NT2/D1 (cell line): ENCODE measurements at regions not wholly inside any gene's neighbourhood (a gene's known extent, or its start where the extent isn't known, plus 50 kb on each side); places are given as distances from the start of the nearest gene placed in this dataset.
A peak's percentile ranks its signal among the peaks of the same experiment; 100 is the strongest.

Source experiments
- DNase-seq: peaks from one replicate; pipeline ENCODE4 v3.0.0-alpha.2; 2011; ENCODE audit warnings: low read depth, low spot score
- H3K27me3 ChIP-seq: 2 replicates; pipeline ENCODE4 v1.6.0; 2011; ENCODE audit warnings: mild to moderate bottlenecking; ENCODE audit not compliant: insufficient read length, insufficient read depth
- H3K36me3 ChIP-seq: 2 replicates; pipeline ENCODE4 v1.6.1; 2011; ENCODE audit warnings: mild to moderate bottlenecking, low read length, mixed read lengths; ENCODE audit not compliant: insufficient read depth, insufficient read length
- H3K4me1 ChIP-seq: 2 replicates; pipeline ENCODE4 v1.5.1; 2011; ENCODE audit not compliant: insufficient read depth, insufficient read length
- H3K4me3 ChIP-seq: 2 replicates; pipeline ENCODE4 v1.5.1; 2011; ENCODE audit warnings: low read depth; ENCODE audit not compliant: insufficient read length
- H3K9ac ChIP-seq: 2 replicates; pipeline ENCODE4 v1.6.0; 2011; ENCODE audit warnings: low read depth; ENCODE audit not compliant: insufficient read length
- H3K9me3 ChIP-seq: 2 replicates; pipeline ENCODE4 v1.5.1; 2011; ENCODE audit warnings: mild to moderate bottlenecking, low read length; ENCODE audit not compliant: insufficient read depth
- SUZ12 ChIP-seq: IDR thresholded peaks from 2 replicates; pipeline ENCODE4 v1.6.1; 2011; ENCODE audit not compliant: insufficient read length, insufficient read depth; ENCODE audit errors: extremely low read depth
- YY1 ChIP-seq: IDR thresholded peaks from 2 replicates; pipeline ENCODE4 v1.6.1; 2011; ENCODE audit not compliant: insufficient read length, insufficient read depth
- ZNF274 ChIP-seq: IDR thresholded peaks from 2 replicates; pipeline ENCODE4 v1.6.1; 2011; ENCODE audit warnings: mild to moderate bottlenecking, low read depth, low read length

GRCh38 chr22:27431896-27432295, 369.7 kb downstream of the MN1 start:
- Histone ChIP-seq H3K36me3 (no peaks in the 10 kb centered on the region), H3K27me3 (peaks cover 3% of the 10 kb centered on the region), H3K4me1 (peaks cover 11% of the 10 kb centered on the region), H3K9me3 (peaks cover 9% of the 10 kb centered on the region; the same call in 1 of the 2 replicates), H3K4me3 (no peak overlapping the region), H3K9ac (no peak overlapping the region)
- TF ChIP-seq ZNF274, result no peak
- TF ChIP-seq SUZ12, result no peak
- TF ChIP-seq YY1, result no peak
- no peak for DNase-seq

- Histone ChIP-seq H3K36me3 (no peaks in the 10 kb centered on the region), H3K4me1 (peaks cover 11% of the 10 kb centered on the region), H3K4me3 (no peak overlapping the region), H3K27me3 (no peaks in the 10 kb centered on the region), H3K9me3 (peaks cover 9% of the 10 kb centered on the region; the same call in 1 of the 2 replicates), H3K9ac (peak overlapping the region; percentile 15)
- DNase-seq, result no peak
- TF ChIP-seq SUZ12 (no peak), ZNF274 (no peak), YY1 (no peak)
Measured at GRCh38 chr22:27433099-27433498, 368.5 kb downstream of the MN1 start.

- Histone ChIP-seq H3K9ac (peak overlapping the region; percentile 15), H3K4me1 (peaks cover 11% of the 10 kb centered on the region), H3K36me3 (no peaks in the 10 kb centered on the region), H3K9me3 (peaks cover 9% of the 10 kb centered on the region; the same call in 1 of the 2 replicates), H3K4me3 (no peak overlapping the region), H3K27me3 (no peaks in the 10 kb centered on the region)
- DNase-seq, result no peak
- TF ChIP-seq SUZ12 (no peak), ZNF274 (no peak), YY1 (no peak)
Measured at GRCh38 chr22:27433585-27434190, 367.9 kb downstream of the MN1 start.

GRCh38 chr22:27434898-27435297, 366.7 kb downstream of the MN1 start:
- Histone ChIP-seq H3K4me3 (no peak overlapping the region), H3K4me1 (peaks cover 9% of the 10 kb centered on the region), H3K9ac (no peak overlapping the region), H3K9me3 (peaks cover 9% of the 10 kb centered on the region; the same call in 1 of the 2 replicates), H3K27me3 (no peaks in the 10 kb centered on the region), H3K36me3 (no peaks in the 10 kb centered on the region)
- TF ChIP-seq ZNF274, result no peak
- no peak for TF ChIP-seq SUZ12
- no peak for TF ChIP-seq YY1
- DNase-seq, result no peak

- Histone ChIP-seq H3K36me3 (no peaks in the 10 kb centered on the region), H3K4me1 (peaks cover 9% of the 10 kb centered on the region), H3K9ac (peak overlapping the region; percentile 44), H3K4me3 (no peak overlapping the region), H3K9me3 (peaks cover 9% of the 10 kb centered on the region; the same call in 1 of the 2 replicates), H3K27me3 (no peaks in the 10 kb centered on the region)
- no peak for DNase-seq
- TF ChIP-seq ZNF274 (no peak), SUZ12 (no peak), YY1 (no peak)
Measured at GRCh38 chr22:27435844-27436576, 365.5 kb downstream of the MN1 start.

GRCh38 chr22:27436591-27436990, 365.0 kb downstream of the MN1 start:
- Histone ChIP-seq H3K9ac (peak overlapping the region; percentile 44), H3K9me3 (peaks cover 9% of the 10 kb centered on the region; the same call in 1 of the 2 replicates), H3K36me3 (no peaks in the 10 kb centered on the region), H3K4me1 (peaks cover 9% of the 10 kb centered on the region), H3K4me3 (no peak overlapping the region), H3K27me3 (no peaks in the 10 kb centered on the region)
- DNase-seq, result no peak
- no peak for TF ChIP-seq YY1
- no peak for TF ChIP-seq ZNF274
- no peak for TF ChIP-seq SUZ12

- no peak overlapping the region for H3K4me3 ChIP-seq
- TF ChIP-seq SUZ12 (no peak), YY1 (no peak), ZNF274 (no peak)
- no peaks in the 10 kb centered on the region for H3K27me3 ChIP-seq
- no peak overlapping the region for H3K9ac ChIP-seq
- H3K36me3 ChIP-seq, result no peaks in the 10 kb centered on the region
- H3K9me3 ChIP-seq, result no peaks in the 10 kb centered on the region
- DNase-seq, result no peak
- H3K4me1 ChIP-seq, result peaks cover 10% of the 10 kb centered on the region
Measured at GRCh38 chr22:27437570-27437969, 364.0 kb downstream of the MN1 start.
